ENCODE measurements at regions not wholly inside any gene's neighbourhood (a gene's known extent, or its start where the extent isn't known, plus 50 kb on each side); places are given as distances from the start of the nearest gene placed in this dataset.

- no peak overlapping the region for H3K4me3 Mint-ChIP-seq
- Histone ChIP-seq H3F3A (replicated peaks; ENCODE audit: low read depth) (no peaks in the 10 kb centered on the region), H3K27me3 (ENCODE audit: insufficient read depth) (no peaks in the 10 kb centered on the region), H4K20me1 (replicated peaks; ENCODE audit: insufficient read depth) (no peaks in the 10 kb centered on the region), H3K4me1 (ENCODE audit: insufficient read depth) (0 out of 2 replicates have a peak, but pooled peaks cover 8% of the 10 kb centered on the region), H3K36me3 (ENCODE audit: insufficient read depth) (no peaks in the 10 kb centered on the region), H3K79me2 (replicated peaks; ENCODE audit: insufficient read depth) (no peaks in the 10 kb centered on the region), H3K4me3 (no peak overlapping the region), H3K9me2 (ENCODE audit: insufficient read depth) (no peaks in the 10 kb centered on the region), H2AFZ (no peak overlapping the region), H3K27ac (ENCODE audit: low read depth) (no peak overlapping the region), H3K4me2 (no peak overlapping the region)
- no peaks in the 10 kb centered on the region for H3K36me3 Mint-ChIP-seq (ENCODE audit: low read depth)
- no peak overlapping the region for H3K27ac Mint-ChIP-seq
- ATAC-seq (no peak), DNase-seq (ENCODE audit: low spot score) (no peak)
- peaks cover 16% of the 10 kb centered on the region for H3K4me1 Mint-ChIP-seq
- TF ChIP-seq POLR2AphosphoS5 (IDR thresholded peaks at IDR 0.05; ENCODE audit: low read depth) (no peak), CTCF (conservative IDR thresholded peaks at IDR 0.05; ENCODE audit: low read depth in 2 of 2) (no peak), ETS1 (IDR thresholded peaks at IDR 0.05) (no peak), NANOG (IDR thresholded peaks at IDR 0.05; ENCODE audit: borderline replicate concordance) (no peak), STAT1 (IDR thresholded peaks at IDR 0.05; ENCODE audit: unreplicated experiment) (no peak), EZH2phosphoT487 (IDR thresholded peaks at IDR 0.05; ENCODE audit: unreplicated experiment) (no peak), ZNF462 (CRISPR knock-in tag; IDR thresholded peaks at IDR 0.05) (no peak), EZH2 (IDR thresholded peaks at IDR 0.05; ENCODE audit: low read depth, unreplicated experiment) (no peak), REST (IDR thresholded peaks at IDR 0.05; ENCODE audit: unreplicated experiment) (no peak), ZNF114 (CRISPR knock-in tag; IDR thresholded peaks at IDR 0.05) (no peak), JUNB (IDR thresholded peaks at IDR 0.05; ENCODE audit: unreplicated experiment) (no peak), ZNF331 (CRISPR knock-in tag; IDR thresholded peaks at IDR 0.05; ENCODE audit: low read depth) (no peak), CREB1 (CRISPR knock-in tag; IDR thresholded peaks at IDR 0.05; ENCODE audit: low read depth) (no peak)
- no peaks in the 10 kb centered on the region for H3K9me3 Mint-ChIP-seq
- no peaks in the 10 kb centered on the region for H3K27me3 Mint-ChIP-seq (ENCODE audit: insufficient read depth, low read depth, poor library complexity)
These were observed 582.5 kb downstream of the USP25 start for GRCh38 chr21:16312321-16312720.

All from GM23338 (cell line).